GM18858 (cell line): ENCODE measurements at regions not wholly inside any gene's neighbourhood (a gene's known extent, or its start where the extent isn't known, plus 50 kb on each side); places are given as distances from the start of the nearest gene placed in this dataset.

ENCODE experiments used
- ATAC-seq: cut with Tn5 transposase; IDR thresholded peaks from one replicate; pipeline ENCODE4 v1.9.1; 2021; ENCODE audit not compliant: unreplicated experiment

DNA sequence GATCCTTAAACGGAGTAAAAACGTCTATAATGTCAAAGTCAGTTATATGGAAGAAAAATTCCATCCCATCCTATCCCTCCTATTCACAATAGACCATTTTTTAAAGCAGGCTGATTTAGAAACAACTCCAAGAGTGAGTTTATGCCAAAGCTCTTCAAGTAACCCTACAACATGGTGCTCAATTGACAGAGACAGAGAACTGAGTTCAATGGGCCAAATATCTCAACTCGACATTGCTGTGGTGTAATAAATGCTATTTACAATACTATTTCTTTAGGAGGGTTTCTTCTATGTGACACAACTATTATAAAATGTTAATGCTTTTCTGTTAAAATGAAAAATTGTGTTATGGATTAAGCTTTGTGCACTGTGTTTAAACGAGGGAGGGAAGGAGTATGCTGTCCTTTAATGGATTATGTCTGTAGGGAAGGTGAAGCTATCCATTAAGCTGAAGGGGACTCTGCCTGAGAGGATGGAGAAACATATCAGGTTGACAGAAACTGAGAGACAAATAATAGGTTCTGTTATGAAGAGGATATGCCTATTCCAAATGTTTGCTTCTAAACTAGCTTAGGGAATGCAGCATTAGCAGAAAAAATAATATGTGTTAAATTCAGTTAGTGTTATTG lies 362.5 kb upstream of the CHRM3 start:
- no peak for ATAC-seq

DNA sequence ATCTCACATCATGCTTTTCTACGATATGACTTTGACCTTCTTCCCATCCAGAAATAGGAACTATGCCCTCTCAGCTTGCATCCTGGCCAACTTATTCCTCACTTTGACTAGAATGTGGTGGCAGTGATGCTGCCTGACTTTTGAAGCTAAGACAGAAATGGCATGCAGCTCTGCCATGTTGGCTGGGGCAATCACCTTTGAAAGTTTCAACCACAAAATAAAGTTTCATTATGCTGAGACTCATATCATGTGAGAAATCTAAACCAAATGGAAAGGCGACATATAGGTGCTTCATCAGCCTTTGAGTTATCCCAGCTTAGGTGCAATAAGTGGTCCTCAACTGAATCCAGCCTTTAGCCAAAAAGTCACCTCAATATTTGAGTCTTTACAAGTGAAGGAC lies 370.0 kb upstream of the CHRM3 start:
- no peak for ATAC-seq

DNA sequence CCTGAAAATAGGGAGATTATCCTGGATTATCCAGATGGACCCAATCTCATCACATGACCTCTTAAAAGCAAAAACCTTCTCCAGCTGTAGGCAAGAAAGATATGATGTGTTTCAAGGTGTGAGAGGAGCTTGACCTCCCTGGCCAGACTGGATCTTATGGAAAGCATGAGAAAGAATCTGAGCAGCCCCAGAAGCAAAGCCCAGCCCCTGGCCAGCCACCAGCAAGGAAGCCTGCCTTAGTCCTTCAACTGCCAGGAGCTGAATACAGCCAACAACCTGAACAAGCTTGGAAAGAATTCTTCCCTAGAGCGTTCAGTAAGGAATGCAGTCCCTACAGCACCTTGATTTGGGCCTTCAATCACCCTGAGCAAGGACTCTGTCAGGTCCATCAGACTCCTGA lies 375.0 kb upstream of the CHRM3 start:
- no peak for ATAC-seq

DNA sequence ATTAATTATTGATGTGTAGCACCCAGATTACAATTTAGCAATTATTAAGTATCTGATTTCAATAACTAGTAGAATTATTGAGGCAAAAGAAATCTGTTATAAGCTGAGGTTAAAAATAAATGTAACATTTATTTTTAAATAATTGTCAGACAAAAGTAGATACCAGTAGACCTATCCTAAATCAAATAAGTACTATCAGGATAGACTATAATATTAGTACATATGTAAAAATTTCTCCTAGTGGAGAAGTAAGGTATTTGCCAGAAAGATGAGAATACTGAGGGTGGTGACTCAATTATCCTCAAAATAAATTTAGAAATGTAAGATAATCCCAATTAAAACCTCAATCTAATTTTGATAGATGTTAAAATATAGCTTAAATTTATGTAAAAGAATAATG lies 377.8 kb upstream of the CHRM3 start:
- ATAC-seq, result no peak

DNA sequence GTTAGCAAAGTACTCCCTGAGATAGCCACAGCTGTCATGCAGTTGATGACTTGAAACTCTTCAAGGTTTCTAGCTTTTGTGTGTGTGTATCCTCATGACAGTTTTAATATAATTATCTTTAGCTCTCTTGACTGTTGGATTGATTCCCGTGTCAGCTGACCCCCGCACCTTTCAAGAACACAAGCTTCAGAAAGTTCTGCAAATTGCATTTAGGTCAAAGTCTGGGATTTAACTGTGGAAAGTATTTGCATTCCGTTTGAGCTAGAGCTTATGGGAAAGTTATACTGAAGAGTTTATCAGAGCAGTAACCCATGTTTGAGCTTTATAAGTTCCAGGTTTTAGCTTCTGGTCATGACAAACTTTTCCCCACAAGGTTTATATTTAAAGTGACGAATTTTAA lies 380.1 kb upstream of the CHRM3 start:
- no peak for ATAC-seq

DNA sequence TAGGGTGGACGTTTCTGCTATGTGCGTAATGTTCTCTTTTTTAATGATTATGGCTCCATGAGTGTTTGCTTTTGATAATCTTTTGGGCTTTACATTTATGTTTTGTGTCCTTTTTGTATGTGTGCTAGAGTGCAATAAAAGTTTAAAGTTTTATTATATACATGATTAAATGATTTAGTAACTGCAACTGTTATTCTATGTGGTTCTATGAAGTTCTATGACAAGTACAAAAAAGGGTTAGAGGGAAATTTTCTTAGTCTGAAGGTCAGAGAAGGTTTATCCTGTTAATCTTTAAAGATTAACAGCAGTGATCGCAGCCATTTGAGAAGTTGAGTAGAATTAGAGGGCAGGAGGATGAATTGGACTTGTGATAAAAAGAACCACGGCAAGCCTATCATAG lies 386.4 kb upstream of the CHRM3 start:
- no peak for ATAC-seq

DNA sequence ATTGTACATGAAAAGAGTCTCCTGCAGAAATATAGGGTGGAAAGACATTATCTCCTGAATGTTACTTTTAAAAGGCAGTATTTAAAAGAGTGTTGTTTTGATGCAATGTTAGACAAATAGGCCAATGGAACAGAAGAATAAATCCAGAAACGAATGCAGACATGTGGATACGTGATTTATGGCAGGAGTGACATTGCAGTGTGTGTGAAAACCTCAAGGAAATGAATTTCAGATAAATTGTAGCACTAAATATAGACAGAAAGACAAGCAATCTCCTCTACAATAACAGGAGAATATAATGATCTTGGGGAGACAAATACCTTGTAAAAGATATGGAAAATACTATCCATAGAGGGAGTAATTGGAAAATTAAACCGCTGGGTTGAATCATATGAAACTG lies 387.8 kb upstream of the CHRM3 start:
- no peak for ATAC-seq

DNA sequence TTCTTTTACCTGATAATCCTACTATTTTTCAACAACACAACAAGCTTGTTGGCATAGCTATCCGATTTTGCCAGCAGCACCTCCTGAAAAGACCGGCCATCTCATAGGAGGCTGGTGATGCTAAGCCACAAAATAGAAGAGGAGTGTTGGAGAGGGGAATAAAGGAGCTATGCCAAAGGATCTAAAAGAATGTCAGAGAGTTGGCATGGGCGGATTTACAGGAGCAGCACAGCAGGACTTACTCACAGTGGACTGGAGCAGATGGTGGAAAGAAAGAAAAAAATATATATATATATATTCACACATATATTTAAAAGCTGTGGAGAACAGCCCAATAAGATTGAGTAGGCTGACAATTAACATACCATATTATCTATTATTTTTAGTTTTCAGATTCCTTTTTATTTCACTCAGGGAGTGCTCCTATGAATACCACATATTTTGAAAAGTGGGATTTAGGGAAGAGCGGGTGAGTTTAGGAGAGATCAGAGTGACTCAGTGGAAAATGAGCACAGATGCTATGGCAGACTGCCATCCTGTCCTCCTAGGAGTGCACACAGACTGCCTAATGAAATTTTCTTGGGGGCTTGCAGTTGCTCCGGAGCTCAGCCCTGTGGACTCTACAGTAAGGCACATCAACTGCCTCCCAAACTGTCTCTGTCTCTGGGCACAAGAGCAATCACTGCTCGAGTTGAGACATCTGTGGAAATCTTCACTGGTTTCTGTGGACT lies 394.4 kb upstream of the CHRM3 start:
- ATAC-seq, result no peak

DNA sequence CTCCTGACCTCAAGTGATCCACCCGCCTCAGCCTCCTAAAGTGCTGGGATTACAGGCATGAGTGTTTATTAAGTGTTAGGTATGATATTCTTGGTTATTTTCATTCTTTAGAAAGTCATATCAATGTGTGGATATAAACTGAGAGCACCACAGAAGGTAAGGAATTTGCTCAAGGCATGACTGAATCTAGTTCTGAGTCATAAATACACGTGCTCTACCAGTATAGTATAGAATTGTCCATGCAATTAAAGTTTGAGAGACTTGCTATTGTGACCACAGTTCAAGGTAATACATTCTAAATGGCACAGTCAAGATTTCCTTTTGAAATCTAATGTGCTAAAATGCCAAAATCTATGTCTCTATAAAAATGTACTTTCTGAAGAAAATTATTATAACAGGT lies 401.1 kb upstream of the CHRM3 start:
- ATAC-seq, result no peak

DNA sequence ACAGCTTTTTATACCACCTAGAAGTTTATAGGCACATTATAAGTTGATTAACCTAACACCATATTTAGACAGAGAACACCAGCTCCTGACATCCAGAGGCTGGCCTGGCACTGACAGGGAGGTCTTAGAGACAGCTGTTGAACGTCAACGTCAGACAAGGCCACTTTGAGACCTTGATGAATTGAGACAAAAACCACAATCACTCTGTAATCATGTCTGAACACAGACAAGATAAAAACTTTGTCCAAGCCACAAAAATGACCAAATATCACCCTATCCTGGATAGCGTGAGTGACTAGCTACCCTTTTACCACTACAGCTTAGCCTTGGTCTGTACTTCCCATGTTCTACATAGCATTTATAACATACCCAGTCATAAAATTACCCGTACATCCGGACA lies 403.6 kb upstream of the CHRM3 start:
- ATAC-seq, result no peak

DNA sequence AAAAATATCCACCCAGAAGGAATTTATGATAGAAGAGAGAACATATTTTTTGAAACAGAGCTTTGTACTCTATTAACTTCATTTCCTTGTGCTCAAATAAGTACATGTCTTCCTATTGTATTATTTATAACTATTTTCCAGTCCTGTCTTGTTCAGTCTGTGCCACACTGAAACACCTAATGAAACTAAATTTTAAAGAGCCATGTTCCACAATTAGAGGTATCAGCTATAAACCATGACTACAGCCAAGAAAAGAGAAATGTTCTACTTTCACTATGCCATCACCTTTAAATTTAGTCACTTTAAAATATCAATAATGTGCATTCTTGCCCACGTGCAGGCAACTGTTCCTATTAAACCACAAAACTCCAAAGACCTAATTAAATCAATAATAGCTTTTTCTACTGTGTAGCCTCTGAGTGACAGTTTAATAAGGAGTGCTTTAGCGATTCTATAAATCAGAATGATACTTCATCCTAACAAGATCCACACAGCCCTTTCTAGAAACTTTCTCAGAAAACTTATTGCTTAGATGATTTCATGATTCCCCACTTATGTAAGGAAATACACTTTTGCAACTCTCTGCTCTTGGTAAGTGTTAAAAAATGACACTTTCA lies 404.9 kb upstream of the CHRM3 start:
- ATAC-seq, result no peak

DNA sequence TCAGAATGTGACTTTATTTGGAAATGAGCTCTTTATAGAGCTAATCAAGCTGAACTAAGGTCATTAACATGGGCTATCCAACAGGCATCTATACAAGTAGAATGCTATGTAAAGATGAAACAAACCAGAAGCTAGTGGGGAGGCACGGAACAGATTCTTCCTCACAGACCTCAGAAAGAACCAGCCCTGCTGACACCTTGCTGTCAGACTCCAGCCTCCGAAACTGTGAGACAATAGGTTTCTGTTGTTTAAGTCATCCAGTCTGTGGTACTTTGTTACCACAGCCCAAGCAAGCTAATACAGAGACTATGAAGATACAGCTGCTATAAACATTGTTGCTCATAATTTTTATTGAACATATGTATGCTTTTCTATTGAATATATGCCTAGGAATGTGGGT lies 406.3 kb upstream of the CHRM3 start:
- no peak for ATAC-seq

DNA sequence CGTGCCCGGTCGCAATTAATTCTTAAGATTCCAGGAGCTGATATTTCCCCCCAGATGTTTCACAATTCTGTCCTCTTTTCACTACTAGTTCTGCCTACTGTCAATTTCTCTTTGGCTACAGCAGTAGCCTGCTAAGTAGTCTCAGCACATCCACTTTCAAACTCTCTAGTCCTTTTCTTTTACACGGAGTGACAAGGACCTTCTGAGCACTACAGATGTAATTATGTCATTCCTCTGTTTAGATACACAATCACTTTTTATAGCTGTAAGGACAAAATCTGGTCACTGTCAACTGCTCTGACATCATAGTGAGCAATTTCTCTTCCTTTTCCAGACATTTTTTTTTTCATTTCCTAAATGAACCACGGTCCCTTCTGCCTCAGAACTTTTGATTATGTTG lies 421.7 kb upstream of the CHRM3 start:
- ATAC-seq, result no peak

DNA sequence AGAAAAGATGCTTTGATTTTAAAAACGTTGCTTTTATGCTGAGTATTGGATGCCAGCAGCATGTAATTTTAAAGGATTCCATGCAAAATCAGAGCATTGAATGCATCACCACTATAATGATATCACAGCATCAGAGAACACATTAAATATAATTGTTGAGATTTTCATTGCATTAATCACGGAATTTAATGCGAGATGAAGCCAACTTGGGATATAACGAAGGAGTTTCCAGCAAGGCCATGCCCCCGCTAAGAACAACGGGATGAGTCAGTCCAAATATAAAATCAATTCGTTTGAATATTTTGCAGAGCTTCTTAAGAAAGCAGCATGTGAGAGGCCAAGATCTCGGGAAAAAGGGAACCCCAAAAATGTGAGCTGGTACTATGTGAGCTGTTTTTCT lies 423.4 kb upstream of the CHRM3 start:
- ATAC-seq, result no peak

DNA sequence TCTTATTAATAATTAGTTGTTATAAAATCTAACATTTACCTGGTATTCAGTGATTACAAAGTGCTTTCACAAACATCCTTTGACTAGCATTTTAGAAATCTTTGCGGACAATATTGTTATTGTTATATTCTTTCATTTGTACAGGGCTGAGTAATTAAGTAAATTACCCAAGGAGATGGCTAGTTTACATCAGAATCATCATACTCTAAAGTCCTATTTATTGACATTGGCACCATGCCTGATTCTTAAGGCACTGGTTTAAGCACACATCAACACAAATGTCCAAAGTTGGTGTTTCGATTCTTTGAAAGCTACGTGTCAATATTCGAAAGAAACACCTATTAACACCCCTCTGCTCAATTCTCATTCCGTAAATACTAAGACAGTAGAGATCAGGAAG lies 424.6 kb upstream of the CHRM3 start:
- ATAC-seq, result no peak

DNA sequence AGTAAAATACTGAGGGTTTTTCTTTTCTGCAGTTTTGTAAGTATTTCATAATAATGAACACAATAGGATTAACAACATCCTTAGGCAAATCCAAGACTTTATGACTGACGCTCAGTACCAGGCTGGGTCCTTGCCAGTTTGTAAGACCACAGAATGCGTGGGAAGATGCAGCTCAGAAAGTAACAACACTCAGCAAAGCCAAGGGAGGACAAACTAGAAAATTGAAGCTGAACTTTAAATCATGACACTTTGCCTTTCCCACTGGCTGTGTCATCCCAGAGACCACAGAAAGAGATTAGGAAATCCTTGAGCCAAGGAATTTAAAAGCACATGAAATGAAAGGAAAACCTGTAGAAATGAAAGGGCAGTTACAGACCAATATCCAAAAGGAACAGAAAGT lies 426.3 kb upstream of the CHRM3 start:
- no peak for ATAC-seq

DNA sequence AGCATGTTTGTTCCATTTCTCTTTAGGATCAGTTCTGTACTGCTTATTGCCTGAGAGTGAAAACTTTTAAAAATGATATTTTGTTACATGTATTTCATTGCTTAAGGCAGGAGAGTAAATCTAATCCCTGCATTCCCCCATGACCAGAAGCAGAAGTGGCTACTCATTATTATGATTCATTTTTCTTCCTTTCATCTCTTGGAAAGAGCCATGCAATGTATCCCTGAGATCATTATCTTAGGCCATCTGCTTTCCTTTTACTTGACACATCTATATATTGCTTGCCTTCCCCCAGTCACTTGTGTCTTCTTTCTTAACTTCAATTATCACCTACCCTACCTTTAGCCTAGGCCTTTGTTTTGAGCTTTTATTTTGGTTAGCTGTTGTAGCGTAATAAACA lies 430.4 kb upstream of the CHRM3 start:
- no peak for ATAC-seq

DNA sequence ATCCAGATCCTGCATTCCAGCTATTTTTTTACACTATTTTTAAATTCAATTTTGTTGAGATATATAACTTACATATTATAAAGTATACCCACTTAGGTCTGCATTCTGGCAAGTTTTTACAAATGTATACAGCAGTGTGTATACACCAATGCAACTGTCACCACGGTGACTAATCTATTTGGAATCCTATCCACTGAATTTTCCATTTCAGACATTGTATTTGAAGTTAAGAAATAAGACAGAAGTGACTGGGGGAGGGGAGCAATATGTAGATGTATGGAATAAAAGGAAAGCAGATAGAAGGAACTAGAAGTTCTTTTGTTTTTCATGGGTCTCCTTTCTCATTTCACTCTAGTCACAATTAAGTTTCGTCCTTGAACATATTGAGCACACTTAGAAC lies 431.5 kb upstream of the CHRM3 start:
- ATAC-seq, result no peak

DNA sequence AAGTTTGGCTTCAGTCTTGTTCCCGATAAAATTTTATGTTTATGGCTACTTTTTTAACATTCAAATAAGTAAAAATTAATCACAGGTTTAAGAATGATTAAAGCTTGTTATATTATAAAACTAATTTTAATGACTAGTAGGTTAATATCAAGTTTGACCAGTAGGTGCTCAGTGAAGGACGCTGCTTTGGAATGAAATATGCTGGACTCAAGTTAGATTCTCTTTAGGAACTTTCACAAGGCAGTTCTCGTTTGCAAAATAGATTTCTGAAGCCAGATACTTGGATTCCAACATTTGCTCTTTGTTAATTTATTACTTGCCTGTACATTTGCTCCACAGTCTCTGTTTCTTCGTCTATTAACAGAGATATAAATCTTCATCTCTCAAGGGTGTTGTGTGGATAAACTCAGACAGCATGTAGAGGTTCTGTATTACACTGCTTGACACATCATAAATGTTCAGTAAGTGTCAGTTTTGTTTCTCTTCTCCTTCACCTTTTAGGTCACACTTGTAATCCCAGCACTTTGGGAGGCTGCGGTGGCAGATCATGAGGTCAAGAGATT lies 432.8 kb upstream of the CHRM3 start:
- no peak for ATAC-seq

DNA sequence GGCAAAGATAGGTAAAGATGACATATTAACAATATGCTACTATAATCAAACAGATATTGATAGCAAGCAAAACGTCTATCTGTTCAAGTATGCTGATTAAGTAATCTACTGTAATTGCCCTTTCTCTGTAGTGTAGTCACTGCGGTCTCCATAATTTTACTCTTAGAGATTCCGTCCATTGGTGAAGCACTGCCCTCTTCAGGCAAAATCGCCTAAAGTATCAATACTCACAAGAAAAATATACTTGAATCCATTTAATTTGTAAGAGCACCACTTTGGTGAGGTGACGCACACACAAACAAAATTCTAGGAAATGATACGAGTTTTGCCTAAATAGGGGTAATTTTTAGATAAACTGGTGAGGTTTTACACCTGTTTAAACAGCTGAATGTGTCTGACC lies 434.6 kb upstream of the CHRM3 start:
- no peak for ATAC-seq

DNA sequence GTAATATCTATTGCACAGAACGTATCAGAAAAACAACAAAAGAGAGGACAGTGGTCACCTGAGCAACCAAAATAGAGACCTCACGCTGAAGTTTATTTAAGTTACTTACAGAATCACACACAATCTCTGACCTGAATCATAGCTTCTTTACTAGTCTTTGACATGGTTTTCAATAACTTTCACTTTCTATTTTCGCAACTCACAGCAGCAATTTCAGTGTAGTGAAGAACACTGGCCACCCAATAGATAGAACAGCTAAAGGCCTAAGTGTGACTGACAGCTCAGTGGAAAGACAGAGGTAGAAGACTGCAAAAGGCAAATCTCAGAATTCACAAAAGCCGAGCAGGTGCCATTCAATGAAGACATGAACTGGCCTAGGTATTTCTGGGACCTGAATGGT lies 435.6 kb upstream of the CHRM3 start:
- no peak for ATAC-seq

DNA sequence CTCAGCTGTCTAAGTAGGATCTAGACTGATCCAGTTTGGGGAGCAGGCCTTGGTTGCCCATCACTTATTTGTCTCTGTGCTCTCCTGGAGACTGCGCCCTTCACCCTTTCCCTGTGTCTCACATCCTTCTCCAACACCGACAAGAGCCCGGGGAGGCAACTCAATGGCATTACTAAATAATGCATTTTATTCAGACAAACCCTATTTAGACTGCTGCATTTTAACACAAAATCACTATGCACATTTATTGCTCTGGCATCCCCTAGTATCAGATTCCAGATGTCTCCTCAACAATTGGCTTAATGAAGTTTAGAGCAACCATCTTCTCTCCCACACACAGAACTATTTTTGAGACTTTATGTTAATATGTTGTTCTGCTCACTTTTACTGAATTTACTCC lies 436.4 kb upstream of the CHRM3 start:
- no peak for ATAC-seq
